Neuronal stem cell (in vitro differentiated cells): ENCODE measurements at regions not wholly inside any gene's neighbourhood (a gene's known extent, or its start where the extent isn't known, plus 50 kb on each side); places are given as distances from the start of the nearest gene placed in this dataset.

ENCODE experiments used
- DNase-seq: peaks from one replicate; pipeline ENCODE4 v3.0.0-alpha.2; 2013; ENCODE audit warnings: low spot score
- H2AFZ ChIP-seq: one replicate; pipeline ENCODE4 v1.6.1; 2013; ENCODE audit warnings: mild to moderate bottlenecking, low read length, inconsistent platforms
- H2AK5ac ChIP-seq: 2 replicates; pipeline ENCODE4 v1.6.1; 2013; ENCODE audit warnings: low read depth, mild to moderate bottlenecking, inconsistent platforms, low read length, moderate library complexity, mixed read lengths
- H2BK120ac ChIP-seq: 2 replicates; pipeline ENCODE4 v1.6.1; 2013; ENCODE audit warnings: low read depth, mild to moderate bottlenecking, inconsistent platforms, low read length, moderate library complexity, mixed read lengths
- H2BK12ac ChIP-seq: one replicate; pipeline ENCODE4 v1.6.1; 2013; ENCODE audit warnings: low read length, inconsistent platforms
- H2BK15ac ChIP-seq: 2 replicates; pipeline ENCODE4 v1.6.1; 2013; ENCODE audit warnings: mild to moderate bottlenecking, low read length, inconsistent platforms, mixed read lengths
- H2BK5ac ChIP-seq: one replicate; pipeline ENCODE4 v1.6.1; 2013; ENCODE audit warnings: inconsistent platforms, mild to moderate bottlenecking, low read length, moderate library complexity
- H3K14ac ChIP-seq: one replicate; pipeline ENCODE4 v1.6.1; 2013; ENCODE audit warnings: low read length, inconsistent platforms
- H3K18ac ChIP-seq: 2 replicates; pipeline ENCODE4 v1.6.1; 2013; ENCODE audit warnings: low read length, inconsistent platforms
- H3K23ac ChIP-seq: 2 replicates; pipeline ENCODE4 v1.6.1; 2013; ENCODE audit warnings: low read depth, mild to moderate bottlenecking, mixed read lengths, low read length, inconsistent platforms; ENCODE audit not compliant: poor library complexity
- H3K27ac ChIP-seq: replicated peaks from 3 replicates; pipeline ENCODE4 v1.5.1; 2013; ENCODE audit warnings: low read length, inconsistent platforms
- H3K27me3 ChIP-seq, 3 experiments: 2 replicates each; pipeline ENCODE4 v1.6.1; 2013; ENCODE audit warnings: low read length in 3 of 3, mild to moderate bottlenecking in 2 of 3, inconsistent platforms in 1 of 3, low read depth in 1 of 3, mixed read lengths in 1 of 3, moderate library complexity in 1 of 3; ENCODE audit not compliant: control insufficient read depth in 3 of 3, insufficient read depth in 3 of 3
- H3K36me3 ChIP-seq, 2 donors: replicated peaks in 1 of 2; 2 replicates each; pipeline ENCODE4 v1.6.1; 2013; ENCODE audit warnings: low read length in 2 of 2; ENCODE audit not compliant: control insufficient read depth in 2 of 2, insufficient read depth in 2 of 2
- H3K4ac ChIP-seq: 2 replicates; pipeline ENCODE4 v1.6.1; 2013; ENCODE audit warnings: inconsistent platforms, mild to moderate bottlenecking, low read length, moderate library complexity
- H3K4me1 ChIP-seq, 2 donors: 1 replicate in 1 of 2; 2 replicates in 1 of 2; pipeline ENCODE4 v1.6.1; 2013; ENCODE audit warnings: low read length in 2 of 2, low read depth in 1 of 2; ENCODE audit not compliant: control insufficient read depth in 2 of 2, insufficient read depth in 1 of 2
- H3K4me2 ChIP-seq: one replicate; pipeline ENCODE4 v1.6.1; 2013; ENCODE audit warnings: mild to moderate bottlenecking, low read length, inconsistent platforms; ENCODE audit not compliant: insufficient read depth, poor library complexity, severe bottlenecking
- H3K4me3 ChIP-seq, 2 donors: 2 replicates each; pipeline ENCODE4 v1.5.1; 2013; ENCODE audit warnings: low read length in 2 of 2, mild to moderate bottlenecking in 2 of 2, inconsistent platforms in 1 of 2, moderate library complexity in 1 of 2
- H3K79me1 ChIP-seq: one replicate; pipeline ENCODE4 v1.6.1; 2013; ENCODE audit warnings: low read depth, mild to moderate bottlenecking, inconsistent platforms, low read length, moderate library complexity
- H3K9ac ChIP-seq: one replicate; pipeline ENCODE4 v1.6.1; 2013; ENCODE audit warnings: mild to moderate bottlenecking, low read depth, low read length, inconsistent platforms; ENCODE audit not compliant: poor library complexity
- H3K9me3 ChIP-seq, 2 donors: replicated peaks in 1 of 2; 2 replicates each; pipeline versions ENCODE3 to v1.6.1; 2013; ENCODE audit warnings: low read length in 2 of 2, mild to moderate bottlenecking in 2 of 2, inconsistent platforms in 1 of 2, low read depth in 1 of 2, mixed read lengths in 1 of 2, moderate library complexity in 1 of 2; ENCODE audit not compliant: control insufficient read depth in 2 of 2, insufficient read depth in 1 of 2
- H4K8ac ChIP-seq: one replicate; pipeline ENCODE4 v1.6.1; 2013; ENCODE audit warnings: low read depth, mild to moderate bottlenecking, inconsistent platforms, low read length, moderate library complexity
- H4K91ac ChIP-seq: one replicate; pipeline ENCODE4 v1.6.1; 2013; ENCODE audit warnings: low read length, low read depth, mild to moderate bottlenecking, inconsistent platforms; ENCODE audit not compliant: poor library complexity
- WGBS, 2 donors: extraction: QIAGEN DNeasy Blood & Tissue Kit; methylation state at CpG; one replicate each; pipeline ENCODE4 v1.1.7; 2013; ENCODE audit warnings: missing lambda C conversion rate in 2 of 2, mixed read lengths in 1 of 2; ENCODE audit not compliant: insufficient read length in 2 of 2, insufficient replicate concordance in 1 of 2; ENCODE audit errors: extremely low coverage in 2 of 2; 5-methylcytosine and 5-hydroxymethylcytosine counted together

GRCh38 chrX:26670521-26670920 lies 454.6 kb downstream of the MAGEB5 start:
- no peak overlapping the region for H3K27ac ChIP-seq
- H3K23ac ChIP-seq, result no peak overlapping the region
- H3K4me1 ChIP-seq, result no peaks in the 10 kb centered on the region
- no peak overlapping the region for H3K4me2 ChIP-seq
- H2BK12ac ChIP-seq, result no peak overlapping the region
- H3K79me1 ChIP-seq, result no peaks in the 10 kb centered on the region
- no peak overlapping the region for H2AK5ac ChIP-seq
- H4K91ac ChIP-seq, result no peak overlapping the region
- H3K4ac ChIP-seq, result no peak overlapping the region
- no peaks in the 10 kb centered on the region for H3K27me3 ChIP-seq
- no peak overlapping the region for H2BK5ac ChIP-seq
- no peak overlapping the region for H3K9ac ChIP-seq
- no peaks in the 10 kb centered on the region for H3K36me3 ChIP-seq
- H3K18ac ChIP-seq, result no peak overlapping the region
- H2BK120ac ChIP-seq, result no peak overlapping the region
- H2BK15ac ChIP-seq, result no peak overlapping the region
- H2AFZ ChIP-seq, result no peak overlapping the region
- no peak for DNase-seq
- H4K8ac ChIP-seq, result no peak overlapping the region
- no CpG with 5 or more reads among the region's 1 CpG for WGBS, 2 donors
- no peak overlapping the region for H3K4me3 ChIP-seq
- no peak overlapping the region for H3K14ac ChIP-seq
- no peaks in the 10 kb centered on the region for H3K9me3 ChIP-seq

DNA sequence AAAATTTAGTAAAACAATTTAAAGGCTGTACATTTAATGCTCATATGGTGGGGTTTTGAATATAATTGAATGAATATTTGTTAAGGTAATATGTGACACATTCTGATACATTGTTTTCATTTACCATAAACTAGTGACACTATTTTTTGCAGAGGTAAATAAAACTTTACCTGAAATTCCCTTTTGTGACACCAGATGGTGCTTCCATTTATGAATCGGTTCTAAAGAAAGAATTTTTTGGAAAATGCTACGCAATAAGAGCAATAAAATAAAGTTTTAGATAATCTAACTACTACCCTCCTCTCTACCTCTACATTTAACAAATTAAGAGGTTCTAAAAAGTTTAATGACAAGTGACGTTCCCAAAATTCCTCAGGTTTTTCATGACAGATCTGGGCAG lies 448.9 kb downstream of the MAGEB5 start:
- Histone ChIP-seq H2BK5ac (no peak overlapping the region), H3K79me1 (no peaks in the 10 kb centered on the region), H3K27ac (no peak overlapping the region), H2BK15ac (no peak overlapping the region), H3K27me3 (no peaks in the 10 kb centered on the region), H3K4me2 (no peak overlapping the region), H3K36me3 (no peaks in the 10 kb centered on the region), H2BK120ac (no peak overlapping the region), H3K14ac (no peak overlapping the region), H3K23ac (no peak overlapping the region), H3K4me3 (no peak overlapping the region), H3K4me1 (no peaks in the 10 kb centered on the region), H3K9ac (no peak overlapping the region), H2AK5ac (no peak overlapping the region), H2AFZ (no peak overlapping the region), H4K8ac (no peak overlapping the region), H3K18ac (no peak overlapping the region), H4K91ac (no peak overlapping the region), H3K9me3 (no peaks in the 10 kb centered on the region), H2BK12ac (no peak overlapping the region), H3K4ac (no peak overlapping the region)
- DNase-seq, result no peak
- no CpG with 5 or more reads among the region's 3 CpGs for WGBS, 2 donors

DNA sequence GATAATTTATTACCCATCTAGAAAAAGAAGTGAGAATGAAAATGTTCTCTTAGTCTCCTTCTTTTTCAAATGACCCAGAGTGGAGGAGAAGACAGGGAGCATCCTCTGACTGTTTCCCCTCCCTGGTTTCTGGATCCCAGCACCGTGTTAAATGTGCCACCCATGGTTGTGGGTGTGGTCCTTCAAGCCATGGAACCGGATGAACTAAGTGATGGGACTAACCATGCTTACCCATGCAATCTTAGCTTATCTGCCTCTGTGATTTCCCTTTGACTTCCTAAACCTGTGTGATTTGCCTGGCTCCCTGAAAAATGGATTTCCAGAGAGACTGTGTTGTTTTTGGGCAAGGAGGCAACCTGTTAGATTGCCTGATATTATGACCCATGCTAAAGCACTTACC lies 437.1 kb downstream of the MAGEB5 start:
- Histone ChIP-seq H3K79me1 (no peaks in the 10 kb centered on the region), H3K4me1 (no peaks in the 10 kb centered on the region), H2BK120ac (no peak overlapping the region), H3K9me3 (no peaks in the 10 kb centered on the region), H4K8ac (no peak overlapping the region), H3K23ac (no peak overlapping the region), H3K14ac (no peak overlapping the region), H3K27ac (no peak overlapping the region), H2AK5ac (no peak overlapping the region), H2AFZ (no peak overlapping the region), H3K18ac (no peak overlapping the region), H3K36me3 (no peaks in the 10 kb centered on the region), H3K4ac (no peak overlapping the region), H4K91ac (no peak overlapping the region), H2BK15ac (no peak overlapping the region), H3K4me3 (no peak overlapping the region), H2BK12ac (no peak overlapping the region), H3K9ac (no peak overlapping the region), H2BK5ac (no peak overlapping the region), H3K27me3 (no peaks in the 10 kb centered on the region), H3K4me2 (no peak overlapping the region)
- WGBS, 2 donors, result no CpG with 5 or more reads among the region's 2 CpGs
- no peak for DNase-seq

DNA sequence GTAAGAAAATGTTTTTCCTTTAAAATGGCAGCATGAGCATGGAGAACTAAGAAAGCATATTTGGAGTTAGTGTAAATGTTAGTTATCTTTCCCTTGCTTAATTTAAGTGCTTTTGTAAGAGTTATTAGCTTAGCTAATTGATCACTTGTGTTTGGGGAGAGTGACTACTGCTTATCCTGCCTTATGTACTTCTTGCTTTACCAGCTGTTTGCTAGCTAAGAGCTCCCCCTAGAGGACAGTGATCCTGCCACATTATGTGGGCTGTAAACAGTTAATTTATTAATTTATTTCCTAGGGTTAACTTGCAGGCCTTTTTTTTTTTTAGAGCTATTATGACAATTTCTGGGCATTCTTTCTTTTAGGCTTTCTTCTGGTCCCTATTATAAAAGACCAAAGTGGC lies 435.8 kb downstream of the MAGEB5 start:
- no peak overlapping the region for H3K18ac ChIP-seq
- H3K79me1 ChIP-seq, result no peaks in the 10 kb centered on the region
- H3K36me3 ChIP-seq, result no peaks in the 10 kb centered on the region
- H3K4me2 ChIP-seq, result no peak overlapping the region
- no peak overlapping the region for H4K8ac ChIP-seq
- no peak overlapping the region for H3K14ac ChIP-seq
- H2BK5ac ChIP-seq, result no peak overlapping the region
- no peak overlapping the region for H3K9ac ChIP-seq
- no peak overlapping the region for H3K23ac ChIP-seq
- no peak overlapping the region for H2BK120ac ChIP-seq
- H2AK5ac ChIP-seq, result no peak overlapping the region
- H3K4me3 ChIP-seq, result no peak overlapping the region
- H4K91ac ChIP-seq, result no peak overlapping the region
- no peaks in the 10 kb centered on the region for H3K27me3 ChIP-seq
- no peaks in the 10 kb centered on the region for H3K4me1 ChIP-seq
- no peak for DNase-seq
- H3K9me3 ChIP-seq, result no peaks in the 10 kb centered on the region
- no peak overlapping the region for H2BK15ac ChIP-seq
- H2AFZ ChIP-seq, result no peak overlapping the region
- H2BK12ac ChIP-seq, result no peak overlapping the region
- no peak overlapping the region for H3K4ac ChIP-seq
- H3K27ac ChIP-seq, result no peak overlapping the region
